Stimulated activated CD4-positive, alpha-beta T cell treated with anti-CD3 and anti-CD28 coated beads, Interleukin-15, amount 100 ng/mL, for 24 hours (primary cell): ENCODE measurements at regions not wholly inside any gene's neighbourhood (a gene's known extent, or its start where the extent isn't known, plus 50 kb on each side); places are given as distances from the start of the nearest gene placed in this dataset.
"Not testable (repeated sequence)": the region's sequence is repeated elsewhere in the genome, so short reads cannot be mapped to it uniquely, and the experiment has no call there.

Experiments
- DNase-seq: peaks from one replicate; pipeline ENCODE4 v3.0.0-alpha.2; 2020

- no peak for DNase-seq
These were observed 441.7 kb upstream of the NECTIN3 start for GRCh38 chr3:110629917-110630316.

GRCh38 chr3:110644203-110644602 is 427.4 kb upstream of the NECTIN3 start:
- no peak for DNase-seq

- DNase-seq = no peak
These were observed 425.6 kb upstream of the NECTIN3 start for GRCh38 chr3:110646055-110646454.

GRCh38 chr3:110646496-110646895 is 425.1 kb upstream of the NECTIN3 start:
- DNase-seq = no peak

- no peak for DNase-seq
These were observed 424.0 kb upstream of the NECTIN3 start for GRCh38 chr3:110647586-110647985.

- DNase-seq = no peak
These were observed 420.9 kb upstream of the NECTIN3 start for GRCh38 chr3:110650741-110651140.

GRCh38 chr3:110654843-110655502 is 416.6 kb upstream of the NECTIN3 start:
- DNase-seq = no peak

GRCh38 chr3:110656394-110657025 is 415.1 kb upstream of the NECTIN3 start:
- DNase-seq = no peak

- no peak for DNase-seq
These were observed 407.5 kb upstream of the NECTIN3 start for GRCh38 chr3:110664148-110664547.

GRCh38 chr3:110666495-110666894 is 405.1 kb upstream of the NECTIN3 start:
- DNase-seq = no peak

GRCh38 chr3:110667216-110667615 is 404.4 kb upstream of the NECTIN3 start:
- no peak for DNase-seq

- no peak for DNase-seq
These were observed 401.2 kb upstream of the NECTIN3 start for GRCh38 chr3:110670407-110670806.

GRCh38 chr3:110677506-110677905 is 394.1 kb upstream of the NECTIN3 start:
- no peak for DNase-seq

- DNase-seq = no peak
These were observed 392.3 kb upstream of the NECTIN3 start for GRCh38 chr3:110679285-110679684.

- no peak for DNase-seq
These were observed 391.2 kb upstream of the NECTIN3 start for GRCh38 chr3:110680450-110680849.

GRCh38 chr3:110684466-110684865 is 387.1 kb upstream of the NECTIN3 start:
- DNase-seq = no peak

GRCh38 chr3:110685630-110686029 is 386.0 kb upstream of the NECTIN3 start:
- DNase-seq = no peak

GRCh38 chr3:110686701-110687100 is 384.9 kb upstream of the NECTIN3 start:
- no peak for DNase-seq

GRCh38 chr3:110687138-110687537 is 384.5 kb upstream of the NECTIN3 start:
- DNase-seq = no peak

- no peak for DNase-seq
These were observed 373.7 kb upstream of the NECTIN3 start for GRCh38 chr3:110697961-110698360.

- not testable (repeated sequence) for DNase-seq
These were observed 367.3 kb upstream of the NECTIN3 start for GRCh38 chr3:110704332-110704731.

- no peak for DNase-seq
These were observed 363.5 kb upstream of the NECTIN3 start for GRCh38 chr3:110708156-110708555.

- DNase-seq = no peak
These were observed 361.5 kb upstream of the NECTIN3 start for GRCh38 chr3:110710156-110710555.

GRCh38 chr3:110710603-110711002 is 361.0 kb upstream of the NECTIN3 start:
- DNase-seq = no peak
